BLaER1 treated with 17β-estradiol and CSF1 and Interleukin-3, amounts not matched to agents 10 nM and 100 nM (cell line): ENCODE measurements at regions not wholly inside any gene's neighbourhood (a gene's known extent, or its start where the extent isn't known, plus 50 kb on each side); places are given as distances from the start of the nearest gene placed in this dataset.
"Not testable (repeated sequence)": the region's sequence is repeated elsewhere in the genome, so short reads cannot be mapped to it uniquely, and the experiment has no call there.

Source experiments
- H3K27ac ChIP-seq, 11 experiments: shearing (Covaris generic); formaldehyde crosslinking; 2 replicates each; pipeline ENCODE4 v1.8.1; 2022
- H3K27me3 ChIP-seq, 11 experiments: shearing (Covaris generic); formaldehyde crosslinking; 2 replicates each; pipeline ENCODE4 v1.8.1; 2022
- H3K36me3 ChIP-seq, 11 experiments: shearing (Covaris generic); formaldehyde crosslinking; 2 replicates each; pipeline ENCODE4 v1.8.1; 2022
- H3K4me1 ChIP-seq, 10 experiments: shearing (Covaris generic); formaldehyde crosslinking; 2 replicates each; pipeline ENCODE4 v1.8.1; 2022
- H3K4me2 ChIP-seq, 11 experiments: shearing (Covaris generic); formaldehyde crosslinking; 2 replicates each; pipeline ENCODE4 v1.8.1; 2022
- H3K4me3 ChIP-seq, 10 experiments: shearing (Covaris generic); formaldehyde crosslinking; 2 replicates each; pipeline ENCODE4 v1.8.1; 2022
- H3K9ac ChIP-seq, 11 experiments: shearing (Covaris generic); formaldehyde crosslinking; 2 replicates each; pipeline ENCODE4 v1.8.1; 2022
- H3K9me3 ChIP-seq, 11 experiments: shearing (Covaris generic); formaldehyde crosslinking; replicated peaks in 1 of 11; 2 replicates each; pipeline ENCODE4 v1.8.1; 2022
- H4K20me1 ChIP-seq, 11 experiments: shearing (Covaris generic); formaldehyde crosslinking; 2 replicates each; pipeline ENCODE4 v1.8.1; 2022
- Cebpa-rat ChIP-seq, 11 experiments: shearing (Covaris generic); IDR thresholded peaks; 2 replicates each; pipeline ENCODE4 v1.8.1; 2022

DNA sequence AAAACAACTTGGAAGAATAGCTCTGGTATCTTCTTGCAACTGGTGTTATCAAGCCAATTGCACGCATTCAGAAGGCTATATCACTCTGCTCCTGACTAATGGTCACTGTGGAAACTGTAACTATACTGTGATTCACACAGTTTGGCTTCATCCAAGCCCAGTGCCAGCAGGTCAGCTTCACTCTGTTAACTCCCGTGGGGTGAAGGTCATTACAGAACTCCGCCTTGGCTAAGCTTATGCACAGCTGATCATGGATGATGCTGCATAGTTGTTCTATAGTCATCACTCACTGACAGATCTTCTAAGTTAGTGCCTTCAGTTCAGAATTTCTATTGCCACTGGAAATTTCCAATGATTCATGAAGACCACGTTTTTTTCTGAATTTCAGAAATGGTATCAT, 497.2 kb upstream of the NETO1 start:
- Histone ChIP-seq H3K4me2 (no peak overlapping the region), H3K9me3 (no peaks in the 10 kb centered on the region), H3K27ac (no peak overlapping the region), H3K4me1 (no peaks in the 10 kb centered on the region), H3K9ac (no peak overlapping the region), H3K27me3 (no peaks in the 10 kb centered on the region), H3K4me3 (no peak overlapping the region), H4K20me1 (no peaks in the 10 kb centered on the region), H3K36me3 (no peaks in the 10 kb centered on the region)
- TF ChIP-seq Cebpa-rat (IDR thresholded peaks at IDR 0.05) = no peak

GRCh38 chr18:73355121-73355520, 487.3 kb upstream of the NETO1 start:
- TF ChIP-seq Cebpa-rat (IDR thresholded peaks at IDR 0.05) = no peak
- Histone ChIP-seq H3K27ac (no peak overlapping the region), H3K4me2 (no peak overlapping the region), H3K36me3 (no peaks in the 10 kb centered on the region), H3K27me3 (no peaks in the 10 kb centered on the region), H3K4me1 (no peaks in the 10 kb centered on the region), H3K9me3 (no peaks in the 10 kb centered on the region), H4K20me1 (no peaks in the 10 kb centered on the region), H3K9ac (no peak overlapping the region), H3K4me3 (no peak overlapping the region)

DNA sequence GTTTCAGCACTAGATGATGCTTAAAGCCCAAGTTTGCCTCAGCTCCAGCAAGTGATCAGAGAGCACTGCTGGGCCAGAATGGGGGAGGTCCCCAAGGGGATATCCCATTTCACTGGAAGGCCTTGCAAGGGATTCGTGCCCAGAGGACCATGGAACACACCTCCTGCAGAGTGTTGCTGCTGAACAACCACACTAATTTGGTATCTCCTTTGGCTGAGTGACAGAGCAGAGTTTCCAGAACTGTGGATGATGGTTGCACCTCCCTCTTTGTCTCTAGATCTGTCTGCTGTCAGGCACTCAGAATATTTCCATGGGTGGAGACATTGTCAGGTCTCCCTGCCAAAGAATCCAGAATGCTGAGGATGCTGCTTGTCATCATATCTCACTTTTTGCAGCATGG, 484.8 kb upstream of the NETO1 start:
- Histone ChIP-seq H3K4me1 (no peaks in the 10 kb centered on the region), H3K36me3 (no peaks in the 10 kb centered on the region), H3K4me2 (no peak overlapping the region), H3K9me3 (no peaks in the 10 kb centered on the region), H3K9ac (no peak overlapping the region), H3K4me3 (no peak overlapping the region), H3K27me3 (no peaks in the 10 kb centered on the region), H3K27ac (no peak overlapping the region), H4K20me1 (no peaks in the 10 kb centered on the region)
- no peak for TF ChIP-seq Cebpa-rat (IDR thresholded peaks at IDR 0.05)

GRCh38 chr18:73340135-73340977, 472.6 kb upstream of the NETO1 start:
- H3K27me3 ChIP-seq = no peaks in the 10 kb centered on the region
- H3K4me3 ChIP-seq = no peak overlapping the region
- H3K9me3 ChIP-seq = no peaks in the 10 kb centered on the region
- no peaks in the 10 kb centered on the region for H4K20me1 ChIP-seq
- no peaks in the 10 kb centered on the region for H3K36me3 ChIP-seq
- no peaks in the 10 kb centered on the region for H3K4me1 ChIP-seq
- no peak for TF ChIP-seq Cebpa-rat (IDR thresholded peaks at IDR 0.05)
- no peak overlapping the region for H3K4me2 ChIP-seq
- no peak overlapping the region for H3K9ac ChIP-seq
- no peak overlapping the region for H3K27ac ChIP-seq

GRCh38 chr18:73331212-73331772, 463.5 kb upstream of the NETO1 start:
- Histone ChIP-seq H3K4me3 (no peak overlapping the region), H3K9me3 (no peaks in the 10 kb centered on the region), H3K4me2 (no peak overlapping the region), H3K27me3 (no peaks in the 10 kb centered on the region), H3K4me1 (no peaks in the 10 kb centered on the region), H3K36me3 (no peaks in the 10 kb centered on the region), H3K9ac (no peak overlapping the region), H4K20me1 (no peaks in the 10 kb centered on the region), H3K27ac (no peak overlapping the region)
- no peak for TF ChIP-seq Cebpa-rat (IDR thresholded peaks at IDR 0.05)

DNA sequence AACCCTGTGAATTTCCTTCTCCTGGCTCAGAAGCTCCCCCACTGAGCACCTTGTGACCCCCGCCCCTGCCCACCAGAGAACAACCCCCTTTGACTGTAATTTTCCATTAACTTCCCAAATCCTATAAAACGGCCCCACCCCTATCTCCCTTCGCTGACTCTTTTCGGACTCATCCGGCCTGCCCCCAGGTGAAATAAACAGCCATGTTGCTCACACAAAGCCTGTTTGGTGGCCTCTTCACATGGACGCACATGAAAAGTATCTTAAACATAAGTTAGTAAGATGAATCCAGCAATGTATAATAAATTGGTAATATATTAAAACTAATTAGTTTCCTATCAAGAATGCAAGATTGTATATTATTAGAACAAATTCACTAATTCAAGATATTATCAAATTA, 462.3 kb upstream of the NETO1 start:
- not testable (repeated sequence) for H3K36me3 ChIP-seq, H3K27ac ChIP-seq, H3K9ac ChIP-seq, H3K4me2 ChIP-seq, H3K4me1 ChIP-seq, H3K27me3 ChIP-seq, H3K9me3 ChIP-seq, H3K4me3 ChIP-seq, H4K20me1 ChIP-seq

DNA sequence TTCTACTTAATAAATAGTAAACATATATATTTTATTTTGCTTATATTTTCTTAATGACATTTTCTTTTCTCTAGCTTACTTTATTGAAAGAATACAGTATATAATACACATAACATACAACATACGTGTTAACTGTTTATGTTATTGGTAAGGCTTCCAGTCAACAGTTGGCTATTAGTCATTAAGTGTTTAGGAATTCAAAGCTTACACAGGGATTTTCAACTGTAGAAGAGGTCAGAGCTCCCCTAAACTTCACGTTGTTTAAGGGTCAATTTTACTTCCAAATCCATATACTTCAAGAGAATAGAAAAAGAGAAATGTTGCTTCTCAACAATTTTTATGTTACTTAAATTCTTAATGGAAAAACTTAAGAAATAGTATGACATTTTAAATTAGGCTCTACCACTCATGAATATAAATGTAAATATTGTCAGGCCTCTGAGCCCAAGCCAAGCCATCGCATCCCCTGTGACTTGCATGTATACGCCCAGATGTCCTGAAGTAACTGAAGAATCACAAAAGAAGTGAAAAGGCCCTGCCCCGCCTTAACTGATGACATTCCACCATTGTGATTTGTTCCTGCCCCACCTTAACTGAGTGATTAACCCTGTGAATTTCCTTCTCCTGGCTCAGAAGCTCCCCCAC, 456.5 kb upstream of the NETO1 start:
- H3K27ac ChIP-seq, H3K4me3 ChIP-seq, H3K27me3 ChIP-seq, H3K36me3 ChIP-seq, H3K4me2 ChIP-seq, H3K4me1 ChIP-seq, H3K9ac ChIP-seq, H4K20me1 ChIP-seq, H3K9me3 ChIP-seq: not testable (repeated sequence)

- Histone ChIP-seq H3K36me3 (no peaks in the 10 kb centered on the region), H3K9ac (no peak overlapping the region), H3K9me3 (no peaks in the 10 kb centered on the region), H3K4me3 (no peak overlapping the region), H3K4me1 (no peaks in the 10 kb centered on the region), H3K27me3 (no peaks in the 10 kb centered on the region), H3K4me2 (no peak overlapping the region), H4K20me1 (no peaks in the 10 kb centered on the region), H3K27ac (no peak overlapping the region)
- TF ChIP-seq Cebpa-rat (IDR thresholded peaks at IDR 0.05) = no peak
Measured at GRCh38 chr18:73318739-73319479, 451.1 kb upstream of the NETO1 start.

GRCh38 chr18:73316513-73316912, 448.7 kb upstream of the NETO1 start:
- Histone ChIP-seq H3K9ac (no peak overlapping the region), H3K4me1 (no peaks in the 10 kb centered on the region), H4K20me1 (no peaks in the 10 kb centered on the region), H3K9me3 (no peaks in the 10 kb centered on the region), H3K27me3 (no peaks in the 10 kb centered on the region), H3K36me3 (no peaks in the 10 kb centered on the region), H3K4me2 (no peak overlapping the region), H3K27ac (no peak overlapping the region), H3K4me3 (no peak overlapping the region)
- no peak for TF ChIP-seq Cebpa-rat (IDR thresholded peaks at IDR 0.05)
